A673 (cell line): ENCODE measurements at regions not wholly inside any gene's neighbourhood (a gene's known extent, or its start where the extent isn't known, plus 50 kb on each side); places are given as distances from the start of the nearest gene placed in this dataset.

Experiments used
- EZH2 ChIP-seq: fragments of 200-600 bp; sonication (generic); IDR thresholded peaks from 2 replicates; pipeline ENCODE4 v1.6.1; 2017; ENCODE audit warnings: borderline replicate concordance, low read depth, mild to moderate bottlenecking, mixed read lengths, antibody characterized with exemption, low read length; ENCODE audit not compliant: poor library complexity, severe bottlenecking
- TF ChIP-seq, protein P1 (sequence below): fragments of 300-800, 200-600 bp; sonication (generic); conservative IDR thresholded peaks from 2 replicates; pipeline ENCODE4 v1.5.1; 2017; ENCODE audit warnings: low read depth, mild to moderate bottlenecking, antibody characterized with exemption, low read length, moderate library complexity, mixed read lengths

DNA sequence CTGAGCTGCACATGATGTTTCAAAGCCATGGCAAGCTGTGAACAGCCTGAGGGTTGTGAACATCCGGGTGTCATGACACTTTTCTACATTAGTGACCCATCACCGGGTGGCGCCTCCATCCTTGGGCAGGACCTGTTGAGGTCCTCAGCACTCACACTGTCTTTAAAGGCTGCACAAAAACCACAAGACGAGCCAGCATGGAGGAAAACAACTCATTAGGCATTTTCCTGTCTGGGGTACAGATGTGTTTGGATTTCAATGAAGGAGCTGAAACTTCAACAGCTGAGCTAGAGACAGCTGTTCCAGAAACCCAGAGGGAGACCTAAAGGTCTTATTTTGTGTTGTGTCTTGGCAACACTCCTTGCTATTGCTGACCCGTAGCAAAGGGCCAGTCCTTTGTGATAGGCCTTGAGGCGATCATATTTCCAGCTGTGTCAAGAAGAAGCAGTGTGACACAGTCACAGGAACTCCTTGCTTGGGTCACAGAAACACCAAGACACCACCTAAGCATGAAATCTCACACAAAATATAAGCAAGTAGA is 151.8 kb upstream of the VLDLR start:
- TF ChIP-seq, protein P1, sequence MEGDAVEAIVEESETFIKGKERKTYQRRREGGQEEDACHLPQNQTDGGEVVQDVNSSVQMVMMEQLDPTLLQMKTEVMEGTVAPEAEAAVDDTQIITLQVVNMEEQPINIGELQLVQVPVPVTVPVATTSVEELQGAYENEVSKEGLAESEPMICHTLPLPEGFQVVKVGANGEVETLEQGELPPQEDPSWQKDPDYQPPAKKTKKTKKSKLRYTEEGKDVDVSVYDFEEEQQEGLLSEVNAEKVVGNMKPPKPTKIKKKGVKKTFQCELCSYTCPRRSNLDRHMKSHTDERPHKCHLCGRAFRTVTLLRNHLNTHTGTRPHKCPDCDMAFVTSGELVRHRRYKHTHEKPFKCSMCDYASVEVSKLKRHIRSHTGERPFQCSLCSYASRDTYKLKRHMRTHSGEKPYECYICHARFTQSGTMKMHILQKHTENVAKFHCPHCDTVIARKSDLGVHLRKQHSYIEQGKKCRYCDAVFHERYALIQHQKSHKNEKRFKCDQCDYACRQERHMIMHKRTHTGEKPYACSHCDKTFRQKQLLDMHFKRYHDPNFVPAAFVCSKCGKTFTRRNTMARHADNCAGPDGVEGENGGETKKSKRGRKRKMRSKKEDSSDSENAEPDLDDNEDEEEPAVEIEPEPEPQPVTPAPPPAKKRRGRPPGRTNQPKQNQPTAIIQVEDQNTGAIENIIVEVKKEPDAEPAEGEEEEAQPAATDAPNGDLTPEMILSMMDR, result no peak
- no peak for TF ChIP-seq EZH2
